CD4-positive, alpha-beta T cell (primary cell): ENCODE measurements at regions not wholly inside any gene's neighbourhood (a gene's known extent, or its start where the extent isn't known, plus 50 kb on each side); places are given as distances from the start of the nearest gene placed in this dataset.

Experiments used
- ATAC-seq: fragments of 200-7000 bp; cut with Tn5 transposase; one replicate; pipeline ENCODE4 v1.10.0; 2022; ENCODE audit warnings: mild to moderate bottlenecking; ENCODE audit not compliant: poor library complexity
- CTCF ChIA-PET: fragments of 350-600 bp; sonication (Branson Sonifier 250); formaldehyde crosslinking; loops from one replicate; lab custom pipeline; 2021; ENCODE audit warnings: antibody characterized with exemption, inconsistent platforms; lab: Charles Lee
- POLR2A ChIA-PET: fragments of 350-600 bp; sonication (Branson Sonifier 250); formaldehyde crosslinking; loops from one replicate; lab custom pipeline; 2021; ENCODE audit warnings: antibody characterized with exemption, inconsistent platforms; lab: Charles Lee
- DNase-seq, 14 experiments: peaks; one replicate each; pipeline ENCODE4 v3.0.0-alpha.2; 2013 to 2020; ENCODE audit warnings: mixed read lengths in 2 of 14
- H3K27ac ChIP-seq, 2 donors: one replicate each; pipeline versions ENCODE4 v1.5.1 to v1.7.0; 2013; ENCODE audit warnings: low read length in 2 of 2, low read depth in 1 of 2, mild to moderate bottlenecking in 1 of 2
- H3K27me3 ChIP-seq, 2 experiments: 1 replicate in 1 of 2; 2 replicates in 1 of 2; pipeline versions ENCODE4 v1.6.1 to v1.7.0; 2013; ENCODE audit warnings: low read length in 2 of 2, control low read depth in 1 of 2, mild to moderate bottlenecking in 1 of 2, moderate library complexity in 1 of 2; ENCODE audit not compliant: insufficient read depth in 2 of 2, control insufficient read depth in 1 of 2
- H3K36me3 ChIP-seq: one replicate; pipeline ENCODE4 v1.6.1; 2013; ENCODE audit warnings: low read length, control low read depth; ENCODE audit not compliant: insufficient read depth
- H3K4me1 ChIP-seq: one replicate; pipeline ENCODE4 v1.6.1; 2013; ENCODE audit warnings: low read length, control low read depth; ENCODE audit not compliant: insufficient read depth
- H3K4me3 ChIP-seq: one replicate; pipeline ENCODE4 v1.5.1; 2013; ENCODE audit warnings: mild to moderate bottlenecking, low read length, moderate library complexity
- H3K9me3 ChIP-seq, 2 experiments: 1 replicate in 1 of 2; 2 replicates in 1 of 2; pipeline versions ENCODE4 v1.6.1 to v1.7.0; 2013; ENCODE audit warnings: low read length in 2 of 2, mild to moderate bottlenecking in 2 of 2, control low read depth in 1 of 2, moderate library complexity in 1 of 2; ENCODE audit not compliant: control insufficient read depth in 1 of 2, insufficient read depth in 1 of 2
- H3K27ac Mint-ChIP-seq: one replicate; pipeline ENCODE4 v1.8.0; 2020; ENCODE audit warnings: mixed read lengths
- H3K27me3 Mint-ChIP-seq: one replicate; pipeline ENCODE4 v1.8.0; 2021; ENCODE audit warnings: mixed read lengths
- H3K36me3 Mint-ChIP-seq: one replicate; pipeline ENCODE4 v1.8.0; 2021; ENCODE audit warnings: low read depth, mixed read lengths
- H3K4me1 Mint-ChIP-seq: one replicate; pipeline ENCODE4 v1.8.0; 2021; ENCODE audit warnings: low read depth, mixed read lengths
- H3K4me3 Mint-ChIP-seq: one replicate; pipeline ENCODE4 v1.8.0; 2020; ENCODE audit warnings: mild to moderate bottlenecking, mixed read lengths
- H3K9me3 Mint-ChIP-seq: one replicate; pipeline ENCODE4 v1.8.0; 2020; ENCODE audit warnings: mixed read lengths
- intact Hi-C, 2 experiments: fragments of 100-400 bp; cut with DNase I in 1 of 2; cut with micrococcal nuclease in 1 of 2; formaldehyde crosslinking; loops; one replicate each; pipeline versions ENCODE4 v1.15.1 to v1.9.0; 2023 to 2025; cut with DNase I, micrococcal nuclease
- TF ChIP-seq, protein P1 (sequence below): fragments of 200-600 bp; IDR thresholded peaks from one replicate; pipeline ENCODE4 v1.8.0; 2022; ENCODE audit warnings: antibody characterized with exemption, mild to moderate bottlenecking

- Mint-ChIP-seq H3K9me3 (peaks cover 15% of the 10 kb centered on the region), H3K4me3 (no peak overlapping the region), H3K27me3 (no peaks in the 10 kb centered on the region), H3K27ac (no peak overlapping the region), H3K4me1 (no peaks in the 10 kb centered on the region), H3K36me3 (no peaks in the 10 kb centered on the region)
- ChIA-PET CTCF (no interaction called here), POLR2A (no interaction called here)
- Histone ChIP-seq H3K27ac (no peak overlapping the region), H3K27me3 (no peaks in the 10 kb centered on the region), H3K4me1 (no peaks in the 10 kb centered on the region), H3K4me3 (no peak overlapping the region), H3K9me3 (peaks cover 0 to 13% of the 10 kb centered on the region in 2 experiments), H3K36me3 (no peaks in the 10 kb centered on the region)
- TF ChIP-seq, protein P1, sequence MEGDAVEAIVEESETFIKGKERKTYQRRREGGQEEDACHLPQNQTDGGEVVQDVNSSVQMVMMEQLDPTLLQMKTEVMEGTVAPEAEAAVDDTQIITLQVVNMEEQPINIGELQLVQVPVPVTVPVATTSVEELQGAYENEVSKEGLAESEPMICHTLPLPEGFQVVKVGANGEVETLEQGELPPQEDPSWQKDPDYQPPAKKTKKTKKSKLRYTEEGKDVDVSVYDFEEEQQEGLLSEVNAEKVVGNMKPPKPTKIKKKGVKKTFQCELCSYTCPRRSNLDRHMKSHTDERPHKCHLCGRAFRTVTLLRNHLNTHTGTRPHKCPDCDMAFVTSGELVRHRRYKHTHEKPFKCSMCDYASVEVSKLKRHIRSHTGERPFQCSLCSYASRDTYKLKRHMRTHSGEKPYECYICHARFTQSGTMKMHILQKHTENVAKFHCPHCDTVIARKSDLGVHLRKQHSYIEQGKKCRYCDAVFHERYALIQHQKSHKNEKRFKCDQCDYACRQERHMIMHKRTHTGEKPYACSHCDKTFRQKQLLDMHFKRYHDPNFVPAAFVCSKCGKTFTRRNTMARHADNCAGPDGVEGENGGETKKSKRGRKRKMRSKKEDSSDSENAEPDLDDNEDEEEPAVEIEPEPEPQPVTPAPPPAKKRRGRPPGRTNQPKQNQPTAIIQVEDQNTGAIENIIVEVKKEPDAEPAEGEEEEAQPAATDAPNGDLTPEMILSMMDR, result no peak
- no peak for DNase-seq
- intact Hi-C loops, result no loop called here
- ATAC-seq, result no peak
Observed at GRCh38 chr1:73537400-73537799, 660.6 kb downstream of the LRRIQ3 start.

- Histone ChIP-seq H3K4me1 (no peaks in the 10 kb centered on the region), H3K9me3 (no peaks in the 10 kb centered on the region), H3K27me3 (no peaks in the 10 kb centered on the region), H3K36me3 (no peaks in the 10 kb centered on the region), H3K4me3 (no peak overlapping the region), H3K27ac (no peak overlapping the region)
- no peaks in the 10 kb centered on the region for H3K36me3 Mint-ChIP-seq
- DNase-seq (no peak), ATAC-seq (no peak)
- no peak overlapping the region for H3K27ac Mint-ChIP-seq
- TF ChIP-seq, protein P1, result no peak
- ChIA-PET CTCF (no interaction called here), POLR2A (no interaction called here)
- H3K4me1 Mint-ChIP-seq, result no peaks in the 10 kb centered on the region
- intact Hi-C loops, result no loop called here
- peaks cover 2% of the 10 kb centered on the region for H3K9me3 Mint-ChIP-seq
- H3K27me3 Mint-ChIP-seq, result no peaks in the 10 kb centered on the region
- H3K4me3 Mint-ChIP-seq, result no peak overlapping the region
Observed at GRCh38 chr1:73517603-73518191, 680.3 kb downstream of the LRRIQ3 start.

- Histone ChIP-seq H3K36me3 (no peaks in the 10 kb centered on the region), H3K4me1 (no peaks in the 10 kb centered on the region), H3K27ac (no peak overlapping the region), H3K4me3 (no peak overlapping the region), H3K9me3 (no peaks in the 10 kb centered on the region), H3K27me3 (no peaks in the 10 kb centered on the region)
- Mint-ChIP-seq H3K27me3 (no peaks in the 10 kb centered on the region), H3K27ac (no peak overlapping the region), H3K4me3 (no peak overlapping the region), H3K9me3 (peaks cover 2% of the 10 kb centered on the region), H3K36me3 (no peaks in the 10 kb centered on the region), H3K4me1 (no peaks in the 10 kb centered on the region)
- peak in 1 of 14 experiments; percentile 1 for DNase-seq
- TF ChIP-seq, protein P1, result no peak
- POLR2A ChIA-PET, result no interaction called here
- ATAC-seq, result no peak
- intact Hi-C loops, result no loop called here
- CTCF ChIA-PET, result no interaction called here
Observed at GRCh38 chr1:73516451-73516850, 681.5 kb downstream of the LRRIQ3 start.
